Muscle of arm (tissue), 1 donor: ENCODE measurements at regions not wholly inside any gene's neighbourhood (a gene's known extent, or its start where the extent isn't known, plus 50 kb on each side); places are given as distances from the start of the nearest gene placed in this dataset.
"Not testable (repeated sequence)": the region's sequence is repeated elsewhere in the genome, so short reads cannot be mapped to it uniquely, and the experiment has no call there.

Experiments used
- DNase-seq: peaks from one replicate; pipeline ENCODE4 v3.0.0-alpha.2; 2013

GRCh38 chr3:26964836-26965235 lies 342.3 kb downstream of the LRRC3B start:
- no peak for DNase-seq

- no peak for DNase-seq
Observed at GRCh38 chr3:26967501-26967900, 344.9 kb downstream of the LRRC3B start.

GRCh38 chr3:26984416-26985390 lies 362.1 kb downstream of the LRRC3B start:
- no peak for DNase-seq

- no peak for DNase-seq
Observed at GRCh38 chr3:26989037-26989436, 366.5 kb downstream of the LRRC3B start.

- DNase-seq, result no peak
Observed at GRCh38 chr3:26997226-26997625, 372.0 kb downstream of the NEK10 start.

- no peak for DNase-seq
Observed at GRCh38 chr3:27010834-27011233, 358.3 kb downstream of the NEK10 start.

GRCh38 chr3:27022096-27022761 lies 347.0 kb downstream of the NEK10 start:
- no peak for DNase-seq

- no peak for DNase-seq
Observed at GRCh38 chr3:27024493-27024892, 344.7 kb downstream of the NEK10 start.

- DNase-seq, result no peak
Observed at GRCh38 chr3:27025718-27026117, 343.5 kb downstream of the NEK10 start.

GRCh38 chr3:27031476-27031875 lies 337.7 kb downstream of the NEK10 start:
- no peak for DNase-seq

GRCh38 chr3:27034255-27034654 lies 334.9 kb downstream of the NEK10 start:
- no peak for DNase-seq

- no peak for DNase-seq
Observed at GRCh38 chr3:27040674-27041073, 328.5 kb downstream of the NEK10 start.

- not testable (repeated sequence) for DNase-seq
Observed at GRCh38 chr3:27042541-27042940, 326.6 kb downstream of the NEK10 start.

GRCh38 chr3:27043328-27043955 lies 325.7 kb downstream of the NEK10 start:
- DNase-seq, result no peak

GRCh38 chr3:27044931-27045481 lies 324.2 kb downstream of the NEK10 start:
- no peak for DNase-seq

- no peak for DNase-seq
Observed at GRCh38 chr3:27046351-27046750, 322.8 kb downstream of the NEK10 start.

GRCh38 chr3:27049792-27050191 lies 319.4 kb downstream of the NEK10 start:
- no peak for DNase-seq

GRCh38 chr3:27051527-27051926 lies 317.7 kb downstream of the NEK10 start:
- not testable (repeated sequence) for DNase-seq

- DNase-seq, result no peak
Observed at GRCh38 chr3:27056326-27056725, 312.9 kb downstream of the NEK10 start.

- no peak for DNase-seq
Observed at GRCh38 chr3:27059489-27059888, 309.7 kb downstream of the NEK10 start.
